HG03457 (cell line): ENCODE measurements at regions not wholly inside any gene's neighbourhood (a gene's known extent, or its start where the extent isn't known, plus 50 kb on each side); places are given as distances from the start of the nearest gene placed in this dataset.

ENCODE experiments used
- ATAC-seq: cut with Tn5 transposase; IDR thresholded peaks from one replicate; pipeline ENCODE4 v1.9.1; 2021; ENCODE audit warnings: moderate number of reproducible peaks; ENCODE audit not compliant: unreplicated experiment

- ATAC-seq = no peak
These were observed 325.7 kb downstream of the TGFB2 start for GRCh38 chr1:218670875-218671274.

GRCh38 chr1:218671573-218671972 lies 326.4 kb downstream of the TGFB2 start:
- no peak for ATAC-seq

- ATAC-seq = no peak
These were observed 328.0 kb downstream of the TGFB2 start for GRCh38 chr1:218673170-218673569.

- ATAC-seq = no peak
These were observed 329.2 kb downstream of the TGFB2 start for GRCh38 chr1:218674280-218674773.

- ATAC-seq = no peak
These were observed 331.9 kb downstream of the TGFB2 start for GRCh38 chr1:218677026-218677425.

GRCh38 chr1:218679391-218679790 lies 334.3 kb downstream of the TGFB2 start:
- no peak for ATAC-seq

- no peak for ATAC-seq
These were observed 335.0 kb downstream of the TGFB2 start for GRCh38 chr1:218679988-218680748.

GRCh38 chr1:218683242-218683641 lies 338.1 kb downstream of the TGFB2 start:
- no peak for ATAC-seq

- ATAC-seq = no peak
These were observed 341.1 kb downstream of the TGFB2 start for GRCh38 chr1:218686258-218686657.

GRCh38 chr1:218686761-218687160 lies 341.6 kb downstream of the TGFB2 start:
- no peak for ATAC-seq

GRCh38 chr1:218692808-218693207 lies 347.7 kb downstream of the TGFB2 start:
- no peak for ATAC-seq

- ATAC-seq = no peak
These were observed 348.5 kb downstream of the TGFB2 start for GRCh38 chr1:218693599-218693998.

- no peak for ATAC-seq
These were observed 348.9 kb downstream of the TGFB2 start for GRCh38 chr1:218694085-218694484.

GRCh38 chr1:218694636-218695035 lies 349.5 kb downstream of the TGFB2 start:
- ATAC-seq = no peak

- ATAC-seq = no peak
These were observed 350.4 kb downstream of the TGFB2 start for GRCh38 chr1:218695525-218695924.

- no peak for ATAC-seq
These were observed 353.0 kb downstream of the TGFB2 start for GRCh38 chr1:218698141-218698540.

- no peak for ATAC-seq
These were observed 354.3 kb downstream of the TGFB2 start for GRCh38 chr1:218699421-218699820.

- no peak for ATAC-seq
These were observed 354.7 kb downstream of the TGFB2 start for GRCh38 chr1:218699865-218700264.

- no peak for ATAC-seq
These were observed 355.5 kb downstream of the TGFB2 start for GRCh38 chr1:218700666-218701065.

- ATAC-seq = no peak
These were observed 356.0 kb downstream of the TGFB2 start for GRCh38 chr1:218701131-218701530.

GRCh38 chr1:218702775-218703174 lies 357.6 kb downstream of the TGFB2 start:
- no peak for ATAC-seq

- ATAC-seq = no peak
These were observed 358.7 kb downstream of the TGFB2 start for GRCh38 chr1:218703836-218704235.

- ATAC-seq = no peak
These were observed 360.3 kb downstream of the TGFB2 start for GRCh38 chr1:218705391-218705790.
